IMR-90 (cell line): ENCODE measurements at regions not wholly inside any gene's neighbourhood (a gene's known extent, or its start where the extent isn't known, plus 50 kb on each side); places are given as distances from the start of the nearest gene placed in this dataset.

ENCODE experiments used
- ATAC-seq: fragments of 200-7000 bp; cut with Tn5 transposase; 2 replicates; pipeline ENCODE4 v1.9.1; 2020; ENCODE audit warnings: low read depth, mild to moderate bottlenecking, moderate library complexity
- BruUV-seq: library from RNA; stranded (reverse); fragments of 400-500 nt; replicated peaks from 2 replicates; lab custom pipeline; 2021; lab: Mats Ljungman, UMichigan
- CTCF ChIA-PET: fragments of 300-600 bp; formaldehyde crosslinking; extraction: SDS; loops from one replicate; lab custom pipeline; 2021; ENCODE audit warnings: antibody characterized with exemption; lab: Yijun Ruan, JAX
- POLR2A ChIA-PET: fragments of 300-600 bp; sonication (Branson Sonifier 250); formaldehyde crosslinking; loops from one replicate; lab custom pipeline; 2022; ENCODE audit warnings: antibody characterized with exemption; ENCODE audit not compliant: unreplicated experiment; lab: Charles Lee
- DNase-seq: peaks from one replicate; pipeline ENCODE4 v3.0.0; 2013
- H2AFZ ChIP-seq: replicated peaks from 2 replicates; pipeline ENCODE3; 2013; ENCODE audit warnings: low read length, mild to moderate bottlenecking; ENCODE audit not compliant: poor library complexity
- H2AK5ac ChIP-seq: 2 replicates; pipeline ENCODE4 v1.6.1; 2013; ENCODE audit warnings: low read depth, low read length, inconsistent platforms
- H2AK9ac ChIP-seq: replicated peaks from 2 replicates; pipeline ENCODE3; 2013; ENCODE audit warnings: mild to moderate bottlenecking, low read depth, low read length, moderate library complexity; ENCODE audit not compliant: poor library complexity
- H2BK120ac ChIP-seq: 2 replicates; pipeline ENCODE4 v1.6.1; 2013; ENCODE audit warnings: low read depth, low read length, inconsistent platforms
- H2BK15ac ChIP-seq: 3 replicates; pipeline ENCODE4 v1.6.1; 2013; ENCODE audit warnings: low read depth, low read length, inconsistent platforms
- H2BK20ac ChIP-seq: 2 replicates; pipeline ENCODE4 v1.6.1; 2013; ENCODE audit warnings: low read depth, mild to moderate bottlenecking, inconsistent platforms, low read length, moderate library complexity
- H2BK5ac ChIP-seq: 2 replicates; pipeline ENCODE4 v1.6.1; 2013; ENCODE audit warnings: mild to moderate bottlenecking, low read depth, low read length, inconsistent platforms; ENCODE audit not compliant: poor library complexity, severe bottlenecking
- H3K14ac ChIP-seq: replicated peaks from 2 replicates; pipeline ENCODE4 v1.6.1; 2013; ENCODE audit warnings: low read depth, low read length, inconsistent platforms
- H3K18ac ChIP-seq: 2 replicates; pipeline ENCODE4 v1.6.1; 2013; ENCODE audit warnings: low read depth, low read length, control low read depth
- H3K23ac ChIP-seq: 2 replicates; pipeline ENCODE4 v1.6.1; 2013; ENCODE audit warnings: low read depth, low read length, inconsistent platforms
- H3K27ac ChIP-seq: 2 replicates; pipeline ENCODE4 v1.5.1; 2013; ENCODE audit warnings: mild to moderate bottlenecking, control low read depth, low read length; ENCODE audit not compliant: insufficient read depth
- H3K27me3 ChIP-seq: 2 replicates; pipeline ENCODE4 v1.6.1; 2013; ENCODE audit warnings: low read length; ENCODE audit not compliant: control insufficient read depth, insufficient read depth
- H3K36me3 ChIP-seq: 2 replicates; pipeline ENCODE4 v1.6.1; 2013; ENCODE audit warnings: low read length, mixed read lengths; ENCODE audit not compliant: control insufficient read depth, insufficient read depth
- H3K4ac ChIP-seq: 2 replicates; pipeline ENCODE4 v1.6.1; 2013; ENCODE audit warnings: low read depth, low read length, inconsistent platforms
- H3K4me1 ChIP-seq: 2 replicates; pipeline ENCODE4 v1.6.1; 2013; ENCODE audit warnings: low read length, mixed read lengths; ENCODE audit not compliant: control insufficient read depth, insufficient read depth
- H3K4me2 ChIP-seq: 2 replicates; pipeline ENCODE4 v1.6.1; 2013; ENCODE audit warnings: low read depth, mild to moderate bottlenecking, control low read depth, low read length, moderate library complexity
- H3K4me3 ChIP-seq: 2 replicates; pipeline ENCODE4 v1.5.1; 2013; ENCODE audit warnings: low read depth, mild to moderate bottlenecking, control low read depth, low read length, moderate library complexity; ENCODE audit not compliant: insufficient read depth
- H3K56ac ChIP-seq: 2 replicates; pipeline ENCODE4 v1.6.1; 2013; ENCODE audit warnings: low read length, inconsistent platforms; ENCODE audit not compliant: insufficient read depth; ENCODE audit errors: extremely low read depth
- H3K79me1 ChIP-seq, 2 experiments: 2 replicates each; pipeline ENCODE4 v1.6.1; 2013; ENCODE audit warnings: low read length in 2 of 2, inconsistent platforms in 1 of 2, low read depth in 1 of 2
- H3K9ac ChIP-seq: 2 replicates; pipeline ENCODE4 v1.6.1; 2013; ENCODE audit warnings: low read depth, low read length, control low read depth
- H3K9me1 ChIP-seq: 2 replicates; pipeline ENCODE4 v1.6.1; 2013; ENCODE audit warnings: low read length, inconsistent platforms; ENCODE audit not compliant: insufficient read depth
- H3K9me3 ChIP-seq: 2 replicates; pipeline ENCODE4 v1.6.1; 2013; ENCODE audit warnings: low read length; ENCODE audit not compliant: control insufficient read depth, insufficient read depth
- H4K20me1 ChIP-seq: 2 replicates; pipeline ENCODE4 v1.6.1; 2013; ENCODE audit warnings: low read length, inconsistent platforms; ENCODE audit not compliant: insufficient read depth
- H4K5ac ChIP-seq: 2 replicates; pipeline ENCODE4 v1.6.1; 2013; ENCODE audit warnings: mild to moderate bottlenecking, low read depth, low read length, control low read depth
- H4K8ac ChIP-seq, 2 experiments: 2 replicates each; pipeline ENCODE4 v1.6.1; 2013; ENCODE audit warnings: low read depth in 2 of 2, low read length in 2 of 2, control low read depth in 1 of 2, inconsistent platforms in 1 of 2
- H4K91ac ChIP-seq: 2 replicates; pipeline ENCODE4 v1.6.1; 2013; ENCODE audit warnings: low read depth, low read length, inconsistent platforms; ENCODE audit not compliant: insufficient read depth
- MAFK ChIP-seq: IDR thresholded peaks from 2 replicates; pipeline ENCODE4 v1.6.1; 2012; ENCODE audit warnings: low read depth, low read length, improper control_type of control experiment
- RAD21 ChIP-seq: IDR thresholded peaks from 2 replicates; pipeline ENCODE4 v1.6.1; 2012; ENCODE audit warnings: low read length, improper control_type of control experiment
- WGBS, 2 experiments: methylation state at CpG; one replicate each; pipeline versions ENCODE4 v1.1.5 to v1.1.7; 2013; ENCODE audit warnings: missing lambda C conversion rate in 2 of 2; ENCODE audit not compliant: insufficient read length in 1 of 2; ENCODE audit errors: extremely low coverage in 2 of 2; 5-methylcytosine and 5-hydroxymethylcytosine counted together
- dilution Hi-C: fragments of 300-500 bp; cut with HindIII; formaldehyde crosslinking; loops from one replicate; pipeline ENCODE4 v1.14.3; 2018; ENCODE audit warnings: low sequenced_read_pairs; ENCODE audit not compliant: unreplicated experiment
- in situ Hi-C: fragments of 300-500 bp; cut with MboI; formaldehyde crosslinking; loops from 3 replicates; pipeline ENCODE4 v1.14.3; 2019; ENCODE audit warnings: low sequenced_read_pairs, inconsistent platforms, mixed read lengths
- intact Hi-C: fragments of 100-400 bp; cut with micrococcal nuclease; formaldehyde crosslinking; loops from 2 replicates; pipeline ENCODE4 v1.10.0; 2022

- Histone ChIP-seq H3K79me1 (no peaks in the 10 kb centered on the region), H3K4me1 (no peaks in the 10 kb centered on the region), H3K27me3 (no peaks in the 10 kb centered on the region), H2AK5ac (no peak overlapping the region), H4K5ac (no peak overlapping the region), H3K18ac (no peak overlapping the region), H2AK9ac (no peak overlapping the region), H3K4me3 (no peak overlapping the region), H3K36me3 (no peaks in the 10 kb centered on the region), H2AFZ (no peak overlapping the region), H2BK20ac (no peak overlapping the region), H4K8ac (no peak overlapping the region), H3K4me2 (no peak overlapping the region), H3K9ac (no peak overlapping the region), H2BK120ac (no peak overlapping the region), H4K20me1 (no peaks in the 10 kb centered on the region), H3K9me1 (no peaks in the 10 kb centered on the region), H4K91ac (no peak overlapping the region), H3K23ac (no peak overlapping the region), H3K4ac (no peak overlapping the region), H3K27ac (no peak overlapping the region), H3K14ac (no peak overlapping the region), H3K56ac (no peak overlapping the region), H2BK5ac (no peak overlapping the region), H3K9me3 (peaks cover 6% of the 10 kb centered on the region; the same call in 1 of the 2 replicates), H2BK15ac (no peak overlapping the region)
- no peak for TF ChIP-seq MAFK
- no peak for TF ChIP-seq RAD21
- in situ Hi-C loops (no loop called here), intact Hi-C loops (no loop called here), dilution Hi-C loops (no loop called here)
- BruUV-seq = no TSS peak
- DNase-seq = no peak
- ChIA-PET CTCF (no interaction called here), POLR2A (no interaction called here)
- ATAC-seq = no peak
- WGBS, 2 experiments = no CpG with 5 or more reads among the region's 9 CpGs
Observed at GRCh38 chr4:8796096-8796495, 75.5 kb downstream of the HMX1 start.
